ENCODE measurements at regions not wholly inside any gene's neighbourhood (a gene's known extent, or its start where the extent isn't known, plus 50 kb on each side); places are given as distances from the start of the nearest gene placed in this dataset.
"Not testable (repeated sequence)": the region's sequence is repeated elsewhere in the genome, so short reads cannot be mapped to it uniquely, and the experiment has no call there.

GRCh38 chr9:102905795-102906194 lies 89.3 kb upstream of the CYLC2 start:
- not testable (repeated sequence) for TF ChIP-seq POLR2AphosphoS5, POLR2A, TAF1 (IDR thresholded peaks at IDR 0.05; ENCODE audit: low read depth, low read length)

Data from GM12891 (cell line).